Stimulated activated naive CD8-positive, alpha-beta T cell treated with anti-CD3 and anti-CD28 coated beads, Interleukin-15, Interleukin-2, amounts not matched to agents 100 ng/mL and 50 ng/mL, for 24 hours (primary cell): ENCODE measurements at regions not wholly inside any gene's neighbourhood (a gene's known extent, or its start where the extent isn't known, plus 50 kb on each side); places are given as distances from the start of the nearest gene placed in this dataset.

ENCODE experiments used
- H3K27ac Mint-ChIP-seq: one replicate; pipeline ENCODE4 v1.8.0; 2021; ENCODE audit warnings: mild to moderate bottlenecking, mixed read lengths
- H3K27me3 Mint-ChIP-seq: one replicate; pipeline ENCODE4 v1.8.0; 2021; ENCODE audit warnings: mixed read lengths
- H3K36me3 Mint-ChIP-seq: one replicate; pipeline ENCODE4 v1.8.0; 2021; ENCODE audit warnings: low read depth, mixed read lengths
- H3K4me1 Mint-ChIP-seq: one replicate; pipeline ENCODE4 v1.8.0; 2021; ENCODE audit warnings: low read depth, mixed read lengths
- H3K4me3 Mint-ChIP-seq: one replicate; pipeline ENCODE4 v1.8.0; 2021; ENCODE audit warnings: mild to moderate bottlenecking, mixed read lengths
- H3K9me3 Mint-ChIP-seq: one replicate; pipeline ENCODE4 v1.8.0; 2021; ENCODE audit warnings: mixed read lengths

GRCh38 chr1:244271691-244272308 lies 179.9 kb downstream of the ADSS2 start:
- Mint-ChIP-seq H3K4me3 (no peak overlapping the region), H3K27me3 (no peaks in the 10 kb centered on the region)

GRCh38 chr1:244272471-244273261 lies 179.0 kb downstream of the ADSS2 start:
- Mint-ChIP-seq H3K27me3 (no peaks in the 10 kb centered on the region), H3K4me3 (no peak overlapping the region), H3K4me1 (peaks cover 7% of the 10 kb centered on the region), H3K36me3 (no peaks in the 10 kb centered on the region), H3K27ac (no peak overlapping the region), H3K9me3 (peaks cover 11% of the 10 kb centered on the region)

More at GRCh38 chr1:244271691-244272308, 179.9 kb downstream of the ADSS2 start:
- H3K9me3 Mint-ChIP-seq = peaks cover 11% of the 10 kb centered on the region
- no peak overlapping the region for H3K27ac Mint-ChIP-seq
- no peaks in the 10 kb centered on the region for H3K36me3 Mint-ChIP-seq
- peaks cover 7% of the 10 kb centered on the region for H3K4me1 Mint-ChIP-seq

- Mint-ChIP-seq H3K4me3 (no peak overlapping the region), H3K4me1 (peaks cover 7% of the 10 kb centered on the region), H3K27me3 (no peaks in the 10 kb centered on the region), H3K36me3 (no peaks in the 10 kb centered on the region), H3K27ac (no peak overlapping the region), H3K9me3 (peaks cover 11% of the 10 kb centered on the region)
These were observed 178.4 kb downstream of the ADSS2 start for GRCh38 chr1:244273262-244273844.

GRCh38 chr1:244273845-244274619 lies 177.7 kb downstream of the ADSS2 start:
- H3K9me3 Mint-ChIP-seq = peaks cover 11% of the 10 kb centered on the region
- no peak overlapping the region for H3K4me3 Mint-ChIP-seq
- no peaks in the 10 kb centered on the region for H3K27me3 Mint-ChIP-seq
- H3K4me1 Mint-ChIP-seq = peaks cover 7% of the 10 kb centered on the region
- no peak overlapping the region for H3K27ac Mint-ChIP-seq
- H3K36me3 Mint-ChIP-seq = no peaks in the 10 kb centered on the region

GRCh38 chr1:244276646-244277045 lies 175.1 kb downstream of the ADSS2 start:
- no peaks in the 10 kb centered on the region for H3K27me3 Mint-ChIP-seq

GRCh38 chr1:244280201-244280600 lies 171.5 kb downstream of the ADSS2 start:
- Mint-ChIP-seq H3K27me3 (peaks cover 2% of the 10 kb centered on the region), H3K9me3 (no peaks in the 10 kb centered on the region), H3K36me3 (no peaks in the 10 kb centered on the region), H3K27ac (no peak overlapping the region), H3K4me3 (no peak overlapping the region), H3K4me1 (no peaks in the 10 kb centered on the region)

More at GRCh38 chr1:244276646-244277045, 175.1 kb downstream of the ADSS2 start:
- Mint-ChIP-seq H3K27ac (no peak overlapping the region), H3K4me1 (peaks cover 4% of the 10 kb centered on the region), H3K9me3 (no peaks in the 10 kb centered on the region), H3K36me3 (no peaks in the 10 kb centered on the region), H3K4me3 (no peak overlapping the region)

GRCh38 chr1:244280859-244281258 lies 170.8 kb downstream of the ADSS2 start:
- H3K4me3 Mint-ChIP-seq = no peak overlapping the region
- peaks cover 4% of the 10 kb centered on the region for H3K27me3 Mint-ChIP-seq
- no peak overlapping the region for H3K27ac Mint-ChIP-seq
- H3K9me3 Mint-ChIP-seq = no peaks in the 10 kb centered on the region
- H3K4me1 Mint-ChIP-seq = no peaks in the 10 kb centered on the region
- no peaks in the 10 kb centered on the region for H3K36me3 Mint-ChIP-seq

- Mint-ChIP-seq H3K4me3 (no peak overlapping the region), H3K27me3 (peaks cover 4% of the 10 kb centered on the region), H3K36me3 (no peaks in the 10 kb centered on the region), H3K27ac (no peak overlapping the region), H3K9me3 (peaks cover 4% of the 10 kb centered on the region), H3K4me1 (no peaks in the 10 kb centered on the region)
These were observed 167.9 kb downstream of the ADSS2 start for GRCh38 chr1:244283772-244284171.

- H3K4me3 Mint-ChIP-seq = no peak overlapping the region
- H3K27ac Mint-ChIP-seq = no peak overlapping the region
- no peaks in the 10 kb centered on the region for H3K36me3 Mint-ChIP-seq
- peaks cover 4% of the 10 kb centered on the region for H3K9me3 Mint-ChIP-seq
- peaks cover 4% of the 10 kb centered on the region for H3K27me3 Mint-ChIP-seq
- no peaks in the 10 kb centered on the region for H3K4me1 Mint-ChIP-seq
These were observed 167.0 kb downstream of the ADSS2 start for GRCh38 chr1:244284641-244285156.

- Mint-ChIP-seq H3K27me3 (peaks cover 4% of the 10 kb centered on the region), H3K36me3 (no peaks in the 10 kb centered on the region), H3K4me3 (no peak overlapping the region), H3K27ac (no peak overlapping the region), H3K4me1 (peaks cover 7% of the 10 kb centered on the region), H3K9me3 (peaks cover 4% of the 10 kb centered on the region)
These were observed 165.4 kb downstream of the ADSS2 start for GRCh38 chr1:244286341-244286740.

- no peak overlapping the region for H3K27ac Mint-ChIP-seq
- H3K9me3 Mint-ChIP-seq = peaks cover 4% of the 10 kb centered on the region
- peaks cover 4% of the 10 kb centered on the region for H3K27me3 Mint-ChIP-seq
- H3K36me3 Mint-ChIP-seq = no peaks in the 10 kb centered on the region
- H3K4me1 Mint-ChIP-seq = peaks cover 8% of the 10 kb centered on the region
- no peak overlapping the region for H3K4me3 Mint-ChIP-seq
These were observed 164.0 kb downstream of the ADSS2 start for GRCh38 chr1:244287726-244288125.

GRCh38 chr1:244288663-244289062 lies 163.0 kb downstream of the ADSS2 start:
- H3K4me3 Mint-ChIP-seq = no peak overlapping the region
- peaks cover 8% of the 10 kb centered on the region for H3K4me1 Mint-ChIP-seq

GRCh38 chr1:244289991-244290785 lies 161.5 kb downstream of the ADSS2 start:
- no peak overlapping the region for H3K27ac Mint-ChIP-seq
- H3K4me3 Mint-ChIP-seq = no peak overlapping the region
- peaks cover 8% of the 10 kb centered on the region for H3K4me1 Mint-ChIP-seq

More at GRCh38 chr1:244288663-244289062, 163.0 kb downstream of the ADSS2 start:
- H3K27me3 Mint-ChIP-seq = peaks cover 4% of the 10 kb centered on the region
- peaks cover 4% of the 10 kb centered on the region for H3K9me3 Mint-ChIP-seq
- no peak overlapping the region for H3K27ac Mint-ChIP-seq
- no peaks in the 10 kb centered on the region for H3K36me3 Mint-ChIP-seq

More at GRCh38 chr1:244289991-244290785, 161.5 kb downstream of the ADSS2 start:
- peaks cover 4% of the 10 kb centered on the region for H3K9me3 Mint-ChIP-seq
- H3K36me3 Mint-ChIP-seq = no peaks in the 10 kb centered on the region
- peaks cover 2% of the 10 kb centered on the region for H3K27me3 Mint-ChIP-seq
